HepG2 (cell line): ENCODE measurements at regions not wholly inside any gene's neighbourhood (a gene's known extent, or its start where the extent isn't known, plus 50 kb on each side); places are given as distances from the start of the nearest gene placed in this dataset.

Source experiments
- ATAC-seq: fragments of 200-7000 bp; cut with Tn5 transposase; 3 replicates; pipeline ENCODE4 v1.9.1; 2020; ENCODE audit warnings: mild to moderate bottlenecking, moderate library complexity
- BruUV-seq: library from RNA; stranded (reverse); fragments of 400-500 nt; replicated peaks from 2 replicates; lab custom pipeline; 2021; lab: Mats Ljungman, UMichigan
- CTCF ChIA-PET: fragments of 300-600 bp; formaldehyde crosslinking; extraction: SDS; loops from one replicate; lab custom pipeline; 2021; ENCODE audit warnings: low total read pairs, inconsistent platforms, low intra/inter-chr PET ratio; lab: Yijun Ruan, JAX
- POLR2A ChIA-PET: fragments of 350-600 bp; sonication (Branson Sonifier 250); formaldehyde crosslinking; loops from one replicate; lab custom pipeline; 2020; ENCODE audit warnings: antibody characterized with exemption, inconsistent platforms; lab: Yijun Ruan, JAX
- DNase-seq: peaks from one replicate; pipeline ENCODE4 v3.0.0-alpha.2; 2015; ENCODE audit warnings: low spot score
- FAIRE-seq: peaks from 3 replicates; lab custom pipeline; 2011; peaks lifted over from hg19 to GRCh38; lab: Jason Lieb, UNC
- H2AFZ ChIP-seq: one replicate; pipeline ENCODE4 v1.6.1; 2011; ENCODE audit warnings: low read length, inconsistent platforms
- H3K27ac ChIP-seq: fragments of 300-600 bp; 3 replicates; pipeline ENCODE4 v1.8.0; 2011; ENCODE audit warnings: mixed run types, mild to moderate bottlenecking, mixed read lengths, low read length, inconsistent platforms; ENCODE audit not compliant: insufficient read depth; ENCODE audit errors: extremely low read length
- H3K27me3 ChIP-seq, 2 experiments: fragments of 200-600 bp in 1 of 2; 2 replicates in 1 of 2; 3 replicates in 1 of 2; pipeline versions ENCODE4 v1.6.0 to v1.8.0; 2011; ENCODE audit warnings: low read length in 2 of 2, mild to moderate bottlenecking in 2 of 2, moderate library complexity in 2 of 2, inconsistent platforms in 1 of 2; ENCODE audit not compliant: insufficient read depth in 2 of 2, control insufficient read depth in 1 of 2
- H3K36me3 ChIP-seq, 2 experiments: fragments of 200-600 bp in 1 of 2; replicated peaks in 1 of 2; 2 replicates in 1 of 2; 3 replicates in 1 of 2; pipeline versions ENCODE4 v1.5.1 to v1.8.0; 2011; ENCODE audit warnings: low read length in 2 of 2, inconsistent platforms in 1 of 2; ENCODE audit not compliant: insufficient read depth in 2 of 2, control insufficient read depth in 1 of 2
- H3K4me1 ChIP-seq: 2 replicates; pipeline ENCODE4 v1.5.1; 2012; ENCODE audit warnings: low read length, inconsistent platforms; ENCODE audit not compliant: insufficient read depth
- H3K4me2 ChIP-seq: 2 replicates; pipeline ENCODE4 v1.6.0; 2011; ENCODE audit warnings: low read depth, low read length, inconsistent platforms
- H3K4me3 ChIP-seq, 3 experiments: fragments of 200-600 bp in 1 of 3; sonication (generic), shearing (Covaris generic) in 1 of 3; replicated peaks in 1 of 3; 2 replicates each; pipeline ENCODE4 v1.5.1; 2011 to 2016; ENCODE audit warnings: low read length in 3 of 3, inconsistent platforms in 2 of 3, low read depth in 2 of 3, mild to moderate bottlenecking in 2 of 3, control low read depth in 1 of 3, mixed read lengths in 1 of 3; ENCODE audit not compliant: insufficient read depth in 1 of 3
- H3K79me2 ChIP-seq: one replicate; pipeline ENCODE4 v1.6.1; 2011; ENCODE audit warnings: low read length, inconsistent platforms; ENCODE audit not compliant: insufficient read depth
- H3K9ac ChIP-seq: 2 replicates; pipeline ENCODE4 v1.6.0; 2011; ENCODE audit warnings: mild to moderate bottlenecking, low read depth, low read length, inconsistent platforms; ENCODE audit not compliant: insufficient read depth
- H3K9me3 ChIP-seq: 2 replicates; pipeline ENCODE4 v1.5.1; 2012; ENCODE audit warnings: mild to moderate bottlenecking, low read length
- H4K20me1 ChIP-seq: 2 replicates; pipeline ENCODE4 v1.6.0; 2011; ENCODE audit warnings: inconsistent platforms, mild to moderate bottlenecking, low read length, moderate library complexity; ENCODE audit not compliant: insufficient read depth
- ATF2 ChIP-seq: sonication (generic); formaldehyde crosslinking; IDR thresholded peaks from 2 replicates; pipeline ENCODE4 v1.4.0; 2020; ENCODE audit warnings: missing genetic modification reagents
- NFATC3 ChIP-seq: sonication (generic); formaldehyde crosslinking; IDR thresholded peaks from 2 replicates; pipeline ENCODE4 v1.5.1; 2020; ENCODE audit warnings: mild to moderate bottlenecking, missing genetic modification reagents
- SMAD9 ChIP-seq: sonication (generic); formaldehyde crosslinking; IDR thresholded peaks from 2 replicates; pipeline ENCODE4 v1.5.1; 2020; ENCODE audit warnings: mild to moderate bottlenecking, missing genetic modification reagents
- ZFP36L1 ChIP-seq: sonication (generic); formaldehyde crosslinking; IDR thresholded peaks from 2 replicates; pipeline ENCODE4 v1.8.0; 2022; ENCODE audit warnings: mild to moderate bottlenecking, missing genetic modification reagents, moderate library complexity
- ZKSCAN5 ChIP-seq: sonication (generic); formaldehyde crosslinking; IDR thresholded peaks from 2 replicates; pipeline ENCODE4 v1.5.1; 2020; ENCODE audit warnings: mild to moderate bottlenecking, missing genetic modification reagents
- ZNF160 ChIP-seq: sonication (generic); formaldehyde crosslinking; IDR thresholded peaks from 2 replicates; pipeline ENCODE4 v1.8.0; 2022; ENCODE audit warnings: mild to moderate bottlenecking, inconsistent platforms, missing genetic modification reagents
- ZNF3 ChIP-seq: IDR thresholded peaks from 2 replicates; pipeline ENCODE4 v1.7.0; 2017; ENCODE audit warnings: inconsistent platforms
- ZNF552 ChIP-seq: sonication (generic); formaldehyde crosslinking; IDR thresholded peaks from 2 replicates; pipeline ENCODE4 v1.9.0; 2022; ENCODE audit warnings: missing genetic modification reagents, mild to moderate bottlenecking, borderline replicate concordance
- ZNF556 ChIP-seq: sonication (generic); formaldehyde crosslinking; IDR thresholded peaks from 2 replicates; pipeline ENCODE4 v1.4.0; 2020; ENCODE audit warnings: mild to moderate bottlenecking, missing genetic modification reagents, borderline replicate concordance
- ZSCAN9 ChIP-seq: IDR thresholded peaks from 2 replicates; pipeline ENCODE4 v1.6.1; 2016; ENCODE audit warnings: borderline replicate concordance
- WGBS: methylation state at CpG from one replicate; pipeline ENCODE4 v1.1.6; 2017; ENCODE audit warnings: low lambda C conversion rate; 5-methylcytosine and 5-hydroxymethylcytosine counted together
- in situ Hi-C: cut with HindIII; loops from 2 replicates; pipeline ENCODE4 v1.10.0; 2017; ENCODE audit warnings: low pct_unique_long_range_greater_than_20kb; ENCODE audit not compliant: extremely low pct_ligation_motif_present
- intact Hi-C: fragments of 100-400 bp; cut with micrococcal nuclease; formaldehyde crosslinking; loops from one replicate; pipeline ENCODE4 v1.10.0; 2022; ENCODE audit not compliant: unreplicated experiment

- H3K27me3 ChIP-seq: no peaks in the 10 kb centered on the region
- no peaks in the 10 kb centered on the region for H3K36me3 ChIP-seq
- no peak overlapping the region for H3K27ac ChIP-seq
- no peak overlapping the region for H2AFZ ChIP-seq
- no TSS peak for BruUV-seq
- peaks cover 10% of the 10 kb centered on the region; the same call in 1 of the 2 replicates for H3K4me1 ChIP-seq
- no peak overlapping the region for H3K9ac ChIP-seq
- H3K9me3 ChIP-seq: no peaks in the 10 kb centered on the region
- H3K79me2 ChIP-seq: no peaks in the 10 kb centered on the region
- CTCF ChIA-PET: no interaction called here
- intact Hi-C loops (no loop called here), in situ Hi-C loops (no loop called here)
- 93% methylated on average over 4 of the region's 4 CpGs for WGBS
- DNase-seq (no peak), ATAC-seq (no peak), FAIRE-seq (no peak)
- H3K4me3 ChIP-seq: no peak overlapping the region
- TF ChIP-seq ZNF3 (CRISPR knock-in tag): no peak
- no peak for TF ChIP-seq ZNF160 (CRISPR knock-in tag)
- no peak for TF ChIP-seq ZNF552 (CRISPR knock-in tag)
- TF ChIP-seq ATF2: no peak
- TF ChIP-seq ZFP36L1 (CRISPR knock-in tag): no peak
- no peak for TF ChIP-seq ZSCAN9 (CRISPR knock-in tag)
- TF ChIP-seq SMAD9: no peak
- TF ChIP-seq NFATC3 (CRISPR knock-in tag): no peak
- no peak for TF ChIP-seq ZNF556
- no peak for TF ChIP-seq ZKSCAN5
- no peaks in the 10 kb centered on the region for H4K20me1 ChIP-seq
- H3K4me2 ChIP-seq: no peak overlapping the region
- POLR2A ChIA-PET: no interaction called here
Measured at GRCh38 chr13:73721571-73721970, 412.6 kb downstream of the KLF12 start.
